ENCODE measurements at regions not wholly inside any gene's neighbourhood (a gene's known extent, or its start where the extent isn't known, plus 50 kb on each side); places are given as distances from the start of the nearest gene placed in this dataset.
"Not testable (repeated sequence)": the region's sequence is repeated elsewhere in the genome, so short reads cannot be mapped to it uniquely, and the experiment has no call there.

- DNase-seq = no peak
Measured at GRCh38 chr5:158513490-158514318, 586.0 kb downstream of the EBF1 start.

- DNase-seq = no peak
Measured at GRCh38 chr5:158511454-158511853, 588.3 kb downstream of the EBF1 start.

DNA sequence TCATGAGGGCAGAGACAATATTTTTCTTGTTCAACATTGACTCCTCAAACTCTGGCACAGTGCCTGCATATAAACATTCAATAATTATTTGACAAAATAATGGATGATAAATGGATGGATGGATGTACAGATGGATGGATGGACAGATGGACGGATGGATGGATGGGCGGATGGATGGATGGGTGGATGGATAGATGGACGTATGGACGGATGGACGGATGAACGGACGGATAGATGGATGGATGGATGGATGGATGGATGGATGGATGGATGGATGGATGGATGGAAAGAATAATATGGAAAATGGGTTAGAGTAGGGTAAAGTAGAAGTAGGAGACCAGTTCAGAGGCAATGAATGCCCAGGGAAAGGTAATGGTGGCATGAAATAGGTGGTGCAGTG, 589.2 kb downstream of the EBF1 start:
- DNase-seq = no peak

GRCh38 chr5:158506648-158507047, 593.1 kb downstream of the EBF1 start:
- DNase-seq = no peak

DNA sequence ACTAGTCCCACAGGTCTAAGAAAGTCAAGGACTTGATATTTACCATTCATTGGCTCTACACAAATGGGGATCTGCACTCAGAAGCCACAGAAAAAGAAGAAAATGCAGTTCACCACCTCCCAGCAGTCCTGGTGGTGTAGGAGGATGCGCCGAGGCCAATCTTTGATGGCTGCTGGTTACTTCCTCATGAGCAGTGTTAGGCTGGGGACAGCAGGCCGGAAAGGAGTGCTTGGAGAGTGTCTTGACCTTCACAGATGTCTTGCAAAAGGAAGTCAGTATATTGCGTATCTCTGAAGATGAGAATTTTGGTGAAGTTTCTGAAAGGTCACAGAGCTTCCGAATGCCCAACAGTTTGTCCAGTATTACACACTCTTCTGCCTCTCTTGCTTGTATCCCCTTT, 597.0 kb downstream of the EBF1 start:
- no peak for DNase-seq

DNA sequence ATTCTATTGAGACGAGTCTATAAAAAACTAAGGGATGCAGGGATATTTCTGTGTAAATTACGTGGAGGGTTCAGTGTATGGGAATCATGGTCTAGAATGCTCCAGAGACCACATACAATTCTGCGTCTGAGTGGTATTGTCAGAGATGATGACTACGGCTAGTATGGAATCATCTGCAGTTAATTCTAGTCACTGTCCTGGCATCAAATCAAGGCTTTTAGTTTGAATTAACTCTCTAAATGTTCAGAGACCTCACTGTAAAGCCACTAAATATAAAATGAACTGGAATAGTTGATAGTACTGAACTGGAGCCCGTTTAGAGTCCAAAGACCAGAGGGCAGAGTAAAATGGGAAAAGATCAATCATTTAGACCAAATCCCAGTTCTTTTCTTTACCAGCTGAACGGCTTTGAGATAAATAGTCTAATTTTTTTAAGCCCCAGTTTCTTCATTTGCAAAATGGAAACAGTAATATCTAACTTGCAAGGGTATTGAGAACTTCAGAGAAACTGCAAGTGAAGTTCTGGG, 599.8 kb downstream of the EBF1 start:
- no peak for DNase-seq

GRCh38 chr5:158499075-158499891, 600.4 kb downstream of the EBF1 start:
- DNase-seq = no peak

- DNase-seq = no peak
Measured at GRCh38 chr5:158496624-158497023, 603.1 kb downstream of the EBF1 start.

GRCh38 chr5:158494541-158494940, 605.2 kb downstream of the EBF1 start:
- no peak for DNase-seq

DNA sequence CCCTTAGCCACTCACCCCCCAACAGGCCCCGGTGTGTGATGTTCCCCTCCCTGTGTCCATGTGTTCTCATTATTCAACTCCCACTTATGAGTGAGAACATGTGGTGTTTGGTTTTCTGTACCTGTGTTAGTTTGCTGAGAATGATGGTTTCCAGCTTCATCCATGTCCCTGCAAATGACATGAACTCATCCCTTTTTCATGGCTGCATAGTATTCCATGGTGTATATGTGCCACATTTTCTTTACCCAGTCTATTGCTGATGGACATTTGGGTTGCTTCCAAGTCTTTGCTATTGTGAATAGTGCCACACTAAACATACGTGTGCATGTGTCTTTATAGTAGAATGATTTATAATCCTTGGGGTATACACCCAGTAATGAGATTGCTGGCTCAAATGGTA, 605.7 kb downstream of the EBF1 start:
- not testable (repeated sequence) for DNase-seq

DNA sequence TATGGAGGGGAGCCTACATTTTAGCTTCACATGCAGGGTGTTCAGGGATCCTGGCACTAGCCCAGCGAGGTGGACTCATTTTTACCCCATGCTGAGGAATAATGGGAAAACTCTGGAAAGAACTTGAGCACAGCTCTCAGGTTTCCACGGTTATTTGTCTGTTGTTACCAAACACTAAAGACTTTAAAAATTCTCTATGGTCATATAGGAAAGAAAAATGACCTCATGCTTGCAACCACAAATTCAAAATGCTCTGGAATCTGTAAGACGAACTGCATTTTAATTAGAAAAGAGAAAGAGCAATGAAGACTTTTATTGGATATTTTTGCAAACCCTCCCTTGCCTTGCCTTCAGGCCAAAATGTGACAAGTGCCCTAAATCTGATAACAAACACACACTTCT, 606.9 kb downstream of the EBF1 start:
- no peak for DNase-seq

DNA sequence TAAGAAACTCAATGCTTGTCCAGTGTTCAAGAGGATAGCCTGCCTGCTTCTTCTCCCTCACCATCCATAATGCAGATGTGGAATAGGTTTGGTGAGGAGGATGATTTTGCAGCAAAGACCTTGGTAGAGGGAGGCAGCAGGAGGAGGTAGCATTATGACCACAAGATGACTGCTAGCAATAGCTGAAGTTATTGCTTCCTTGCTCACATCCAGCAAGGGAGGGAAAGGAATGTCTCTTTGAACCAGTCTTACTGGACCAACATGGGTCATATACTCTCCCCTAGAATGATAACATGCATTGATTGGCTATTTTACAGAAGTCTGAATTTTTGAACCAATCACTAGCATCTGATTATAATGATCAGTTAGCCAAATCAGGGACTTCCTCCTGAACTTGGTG, 607.6 kb downstream of the EBF1 start:
- DNase-seq = no peak

- DNase-seq = no peak
Measured at GRCh38 chr5:158487664-158488063, 612.1 kb downstream of the EBF1 start.

DNA sequence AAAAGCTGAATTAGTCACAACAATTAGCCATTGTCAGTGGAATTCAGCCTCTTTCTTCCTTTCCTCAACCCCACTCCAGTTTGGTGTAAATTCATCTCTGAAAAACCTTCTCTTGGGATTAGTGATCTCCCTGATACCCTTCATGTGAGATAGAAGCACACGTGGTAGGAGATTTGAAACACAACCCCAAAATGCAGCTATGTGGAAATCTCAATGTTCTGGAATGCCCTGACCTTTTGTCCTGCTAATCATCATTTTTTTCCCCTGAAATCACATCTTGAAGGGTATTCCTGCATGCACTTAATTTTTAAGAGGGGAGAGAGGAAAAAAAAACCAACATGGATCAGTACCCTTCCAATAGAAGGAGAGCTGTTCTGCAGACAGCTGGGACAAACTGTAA, 612.6 kb downstream of the EBF1 start:
- DNase-seq = no peak

- DNase-seq = no peak
Measured at GRCh38 chr5:158486566-158486965, 613.1 kb downstream of the EBF1 start.

DNA sequence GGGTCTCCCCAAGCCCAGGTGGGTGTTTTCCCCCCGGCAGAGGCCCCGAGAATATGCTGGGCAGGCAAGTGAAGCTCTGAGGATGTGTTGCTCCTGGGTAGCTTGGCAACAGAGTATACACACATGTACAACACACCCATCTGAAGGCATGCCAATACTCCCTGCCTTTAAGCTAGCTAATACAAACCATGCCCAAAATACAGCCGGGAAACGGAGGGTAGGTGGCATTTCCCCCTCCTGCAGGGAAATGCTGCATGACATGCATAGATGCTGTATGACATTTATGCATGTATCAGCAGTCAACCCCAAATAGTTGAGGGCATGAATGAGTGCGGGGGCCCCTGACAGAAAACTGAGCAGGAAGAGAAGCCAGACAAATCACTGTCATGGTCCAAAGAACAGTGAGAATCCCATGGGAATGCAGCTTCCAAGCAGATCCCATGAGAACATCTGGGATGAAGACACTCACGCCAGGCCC, 614.1 kb downstream of the EBF1 start:
- no peak for DNase-seq

DNA sequence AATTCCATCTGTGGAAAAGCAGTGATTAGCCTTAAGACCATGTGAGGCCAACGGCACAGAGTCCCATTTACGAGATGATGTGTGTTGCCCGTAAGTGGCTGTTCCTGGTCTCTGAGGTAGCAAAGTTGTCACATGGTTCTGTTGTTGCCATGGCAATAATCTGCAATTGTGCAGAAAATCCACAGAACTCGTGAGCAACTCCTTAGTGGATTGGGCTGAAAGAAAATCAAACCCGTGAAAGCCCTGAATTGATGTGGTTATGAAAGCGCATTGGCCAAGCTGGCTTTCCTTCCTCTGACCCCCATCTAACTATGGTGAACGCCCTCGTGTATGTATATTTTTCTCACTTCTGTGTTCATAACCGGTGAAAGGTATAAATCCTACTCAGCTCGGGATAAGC, 614.7 kb downstream of the EBF1 start:
- no peak for DNase-seq

- no peak for DNase-seq
Measured at GRCh38 chr5:158484150-158484549, 615.6 kb downstream of the EBF1 start.

GRCh38 chr5:158483281-158483860, 616.3 kb downstream of the EBF1 start:
- no peak for DNase-seq

GRCh38 chr5:158482125-158482524, 617.6 kb downstream of the EBF1 start:
- DNase-seq = no peak

- no peak for DNase-seq
Measured at GRCh38 chr5:158478139-158478538, 619.2 kb upstream of the CLINT1 start.

- no peak for DNase-seq
Measured at GRCh38 chr5:158477214-158477613, 618.3 kb upstream of the CLINT1 start.

GRCh38 chr5:158473016-158473635, 614.2 kb upstream of the CLINT1 start:
- no peak for DNase-seq
